ENCODE measurements at regions not wholly inside any gene's neighbourhood (a gene's known extent, or its start where the extent isn't known, plus 50 kb on each side); places are given as distances from the start of the nearest gene placed in this dataset.

DNA sequence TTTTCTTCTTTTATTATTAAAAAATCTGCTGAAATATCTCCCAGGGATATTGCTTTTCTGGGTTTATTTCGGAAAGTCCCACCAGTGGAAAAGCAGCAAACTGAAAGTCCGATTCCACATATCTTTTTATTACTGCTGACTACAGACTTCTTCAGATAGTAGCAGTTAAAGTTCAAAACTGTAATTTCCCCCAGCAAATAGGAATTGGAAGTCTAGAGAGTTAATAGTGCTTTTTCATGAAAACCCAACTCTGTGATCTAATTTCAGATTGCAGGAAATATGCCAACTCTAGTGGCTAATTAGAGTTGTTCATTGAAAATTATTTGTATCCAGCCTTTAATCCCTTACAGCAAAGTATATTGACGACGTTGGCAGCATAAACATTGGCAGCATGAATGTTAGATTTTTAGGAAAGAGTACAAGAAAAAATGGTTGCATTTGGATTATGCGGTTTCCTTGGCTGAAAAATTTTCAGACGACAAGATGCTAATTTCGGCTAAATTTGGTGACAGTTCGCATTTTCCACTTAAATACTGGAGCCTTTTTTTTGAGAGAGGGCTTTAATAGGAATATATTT is 472.9 kb upstream of the CBLB start:
- no peak for ATAC-seq
- Histone ChIP-seq H3K4me1 (ENCODE audit: insufficient read depth) (no peaks in the 10 kb centered on the region), H3K9me2 (ENCODE audit: insufficient read depth) (no peaks in the 10 kb centered on the region), H3K36me3 (ENCODE audit: insufficient read depth) (no peaks in the 10 kb centered on the region), H3K4me2 (no peak overlapping the region), H3F3A (replicated peaks; ENCODE audit: low read depth) (no peaks in the 10 kb centered on the region), H3K27me3 (ENCODE audit: insufficient read depth) (no peaks in the 10 kb centered on the region), H3K4me3 (no peak overlapping the region), H2AFZ (no peak overlapping the region), H3K79me2 (replicated peaks; ENCODE audit: insufficient read depth) (no peaks in the 10 kb centered on the region), H3K27ac (ENCODE audit: low read depth) (no peak overlapping the region), H4K20me1 (replicated peaks; ENCODE audit: insufficient read depth) (no peaks in the 10 kb centered on the region)
- H3K4me3 Mint-ChIP-seq = no peak overlapping the region
- no peak for DNase-seq (ENCODE audit: low spot score)
- TF ChIP-seq JUNB (IDR thresholded peaks at IDR 0.05; ENCODE audit: unreplicated experiment) = no peak
- no peak overlapping the region for H3K27ac Mint-ChIP-seq
- peaks cover 2% of the 10 kb centered on the region; the same call in 2 of the 3 replicates for H3K4me1 Mint-ChIP-seq
- no peaks in the 10 kb centered on the region for H3K36me3 Mint-ChIP-seq (ENCODE audit: low read depth)
- no peaks in the 10 kb centered on the region for H3K9me3 Mint-ChIP-seq
- no peaks in the 10 kb centered on the region for H3K27me3 Mint-ChIP-seq (ENCODE audit: insufficient read depth, low read depth, poor library complexity)

DNA sequence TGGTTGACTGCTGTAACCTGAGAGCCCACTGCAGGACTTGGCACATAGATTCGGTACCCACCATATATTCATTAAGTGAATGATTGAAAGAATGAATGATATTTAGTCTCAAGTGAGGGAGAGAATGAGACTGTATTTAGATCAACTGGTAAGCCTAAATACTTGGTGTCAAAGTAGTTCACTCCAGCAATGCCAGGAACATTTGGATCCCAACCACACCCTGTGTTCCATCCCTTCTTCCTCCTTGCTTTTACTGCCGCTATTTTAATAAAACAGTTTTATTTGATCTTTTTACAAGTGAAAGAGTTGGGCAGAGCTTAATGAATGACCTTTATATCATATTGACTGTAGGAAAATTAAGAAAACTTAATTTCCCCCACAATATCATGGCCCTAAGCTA is 473.6 kb upstream of the CBLB start:
- Mint-ChIP-seq H3K4me1 (peaks cover 2% of the 10 kb centered on the region; the same call in 2 of the 3 replicates), H3K27ac (no peak overlapping the region), H3K9me3 (no peaks in the 10 kb centered on the region), H3K36me3 (ENCODE audit: low read depth) (no peaks in the 10 kb centered on the region), H3K27me3 (ENCODE audit: insufficient read depth, low read depth, poor library complexity) (no peaks in the 10 kb centered on the region), H3K4me3 (no peak overlapping the region)
- no peaks in the 10 kb centered on the region for H3K36me3 ChIP-seq (ENCODE audit: insufficient read depth)
- no peaks in the 10 kb centered on the region for H3K9me2 ChIP-seq (ENCODE audit: insufficient read depth)
- no peak for ATAC-seq
- H3K4me3 ChIP-seq = no peak overlapping the region
- no peaks in the 10 kb centered on the region for H3K27me3 ChIP-seq (ENCODE audit: insufficient read depth)
- no peak for DNase-seq (ENCODE audit: low spot score)
- H3F3A ChIP-seq (replicated peaks; ENCODE audit: low read depth) = no peaks in the 10 kb centered on the region
- no peak overlapping the region for H3K27ac ChIP-seq (ENCODE audit: low read depth)
- TF ChIP-seq, protein P1, sequence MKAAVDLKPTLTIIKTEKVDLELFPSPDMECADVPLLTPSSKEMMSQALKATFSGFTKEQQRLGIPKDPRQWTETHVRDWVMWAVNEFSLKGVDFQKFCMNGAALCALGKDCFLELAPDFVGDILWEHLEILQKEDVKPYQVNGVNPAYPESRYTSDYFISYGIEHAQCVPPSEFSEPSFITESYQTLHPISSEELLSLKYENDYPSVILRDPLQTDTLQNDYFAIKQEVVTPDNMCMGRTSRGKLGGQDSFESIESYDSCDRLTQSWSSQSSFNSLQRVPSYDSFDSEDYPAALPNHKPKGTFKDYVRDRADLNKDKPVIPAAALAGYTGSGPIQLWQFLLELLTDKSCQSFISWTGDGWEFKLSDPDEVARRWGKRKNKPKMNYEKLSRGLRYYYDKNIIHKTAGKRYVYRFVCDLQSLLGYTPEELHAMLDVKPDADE (IDR thresholded peaks at IDR 0.05) = no peak
- TF ChIP-seq NANOG (IDR thresholded peaks at IDR 0.05; ENCODE audit: borderline replicate concordance) = no peak
- no peak for TF ChIP-seq POLR2AphosphoS5 (IDR thresholded peaks at IDR 0.05; ENCODE audit: low read depth)
- TF ChIP-seq JUNB (IDR thresholded peaks at IDR 0.05; ENCODE audit: unreplicated experiment) = no peak
- no peak for TF ChIP-seq EZH2 (IDR thresholded peaks at IDR 0.05; ENCODE audit: low read depth, unreplicated experiment)
- no peaks in the 10 kb centered on the region for H3K79me2 ChIP-seq (replicated peaks; ENCODE audit: insufficient read depth)
- no peaks in the 10 kb centered on the region for H3K4me1 ChIP-seq (ENCODE audit: insufficient read depth)
- no peak overlapping the region for H3K4me2 ChIP-seq
- 0 out of 2 replicates have a peak overlapping the region, but pooled peaks have one; percentile 24 for H2AFZ ChIP-seq
- H4K20me1 ChIP-seq (replicated peaks; ENCODE audit: insufficient read depth) = no peaks in the 10 kb centered on the region

DNA sequence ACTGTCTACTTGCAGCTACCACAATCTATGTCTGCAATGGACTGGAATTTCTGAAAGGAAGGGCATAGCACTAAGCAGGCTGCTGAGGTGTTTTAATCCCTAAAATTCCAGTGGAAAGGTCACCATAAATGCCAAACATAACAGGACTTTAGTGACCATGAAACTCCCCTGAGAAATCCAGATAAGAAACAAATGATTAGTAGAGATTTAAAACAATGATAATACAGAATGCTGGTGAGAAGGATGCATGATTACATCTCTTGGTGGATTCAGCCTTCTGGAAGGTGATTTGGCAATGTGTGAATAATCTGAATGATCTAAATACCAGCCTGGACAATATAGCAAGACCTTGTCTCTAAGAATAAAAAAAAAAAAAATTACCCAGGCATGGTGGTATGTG is 475.0 kb upstream of the CBLB start:
- Histone ChIP-seq H3K4me3 (no peak overlapping the region), H3K9me2 (ENCODE audit: insufficient read depth) (no peaks in the 10 kb centered on the region), H3K79me2 (replicated peaks; ENCODE audit: insufficient read depth) (no peaks in the 10 kb centered on the region), H3K4me1 (ENCODE audit: insufficient read depth) (no peaks in the 10 kb centered on the region), H3K36me3 (ENCODE audit: insufficient read depth) (no peaks in the 10 kb centered on the region), H3K27ac (ENCODE audit: low read depth) (no peak overlapping the region), H4K20me1 (replicated peaks; ENCODE audit: insufficient read depth) (no peaks in the 10 kb centered on the region), H3K4me2 (no peak overlapping the region), H2AFZ (peak overlapping the region; percentile 61; the same call in 1 of the 2 replicates), H3F3A (replicated peaks; ENCODE audit: low read depth) (no peaks in the 10 kb centered on the region), H3K27me3 (ENCODE audit: insufficient read depth) (no peaks in the 10 kb centered on the region)
- H3K4me3 Mint-ChIP-seq = no peak overlapping the region
- H3K4me1 Mint-ChIP-seq = peaks cover 2% of the 10 kb centered on the region; the same call in 2 of the 3 replicates
- no peaks in the 10 kb centered on the region for H3K36me3 Mint-ChIP-seq (ENCODE audit: low read depth)
- no peaks in the 10 kb centered on the region for H3K9me3 Mint-ChIP-seq
- TF ChIP-seq EZH2 (IDR thresholded peaks at IDR 0.05; ENCODE audit: low read depth, unreplicated experiment) (no peak), REST (IDR thresholded peaks at IDR 0.05; ENCODE audit: unreplicated experiment) (no peak), JUNB (IDR thresholded peaks at IDR 0.05; ENCODE audit: unreplicated experiment) (no peak), EZH2phosphoT487 (IDR thresholded peaks at IDR 0.05; ENCODE audit: unreplicated experiment) (no peak), ZNF114 (CRISPR knock-in tag; IDR thresholded peaks at IDR 0.05) (no peak), NANOG (IDR thresholded peaks at IDR 0.05; ENCODE audit: borderline replicate concordance) (no peak), POLR2AphosphoS5 (IDR thresholded peaks at IDR 0.05; ENCODE audit: low read depth) (no peak)
- TF ChIP-seq, protein P2, sequence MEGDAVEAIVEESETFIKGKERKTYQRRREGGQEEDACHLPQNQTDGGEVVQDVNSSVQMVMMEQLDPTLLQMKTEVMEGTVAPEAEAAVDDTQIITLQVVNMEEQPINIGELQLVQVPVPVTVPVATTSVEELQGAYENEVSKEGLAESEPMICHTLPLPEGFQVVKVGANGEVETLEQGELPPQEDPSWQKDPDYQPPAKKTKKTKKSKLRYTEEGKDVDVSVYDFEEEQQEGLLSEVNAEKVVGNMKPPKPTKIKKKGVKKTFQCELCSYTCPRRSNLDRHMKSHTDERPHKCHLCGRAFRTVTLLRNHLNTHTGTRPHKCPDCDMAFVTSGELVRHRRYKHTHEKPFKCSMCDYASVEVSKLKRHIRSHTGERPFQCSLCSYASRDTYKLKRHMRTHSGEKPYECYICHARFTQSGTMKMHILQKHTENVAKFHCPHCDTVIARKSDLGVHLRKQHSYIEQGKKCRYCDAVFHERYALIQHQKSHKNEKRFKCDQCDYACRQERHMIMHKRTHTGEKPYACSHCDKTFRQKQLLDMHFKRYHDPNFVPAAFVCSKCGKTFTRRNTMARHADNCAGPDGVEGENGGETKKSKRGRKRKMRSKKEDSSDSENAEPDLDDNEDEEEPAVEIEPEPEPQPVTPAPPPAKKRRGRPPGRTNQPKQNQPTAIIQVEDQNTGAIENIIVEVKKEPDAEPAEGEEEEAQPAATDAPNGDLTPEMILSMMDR (conservative IDR thresholded peaks at IDR 0.05; ENCODE audit: low read depth in 2 of 2) = no peak
- H3K27me3 Mint-ChIP-seq (ENCODE audit: insufficient read depth, low read depth, poor library complexity) = no peaks in the 10 kb centered on the region
- DNase-seq (ENCODE audit: low spot score) (no peak), ATAC-seq (no peak)
- H3K27ac Mint-ChIP-seq = no peak overlapping the region

Data from GM23338 (cell line).